AML-193 (cell line): ENCODE measurements at regions not wholly inside any gene's neighbourhood (a gene's known extent, or its start where the extent isn't known, plus 50 kb on each side); places are given as distances from the start of the nearest gene placed in this dataset.

ENCODE experiments used
- DNase-seq, 2 experiments: peaks; one replicate each; lab custom pipeline; 2025; lab: John Stamatoyannopoulos, UW

DNA sequence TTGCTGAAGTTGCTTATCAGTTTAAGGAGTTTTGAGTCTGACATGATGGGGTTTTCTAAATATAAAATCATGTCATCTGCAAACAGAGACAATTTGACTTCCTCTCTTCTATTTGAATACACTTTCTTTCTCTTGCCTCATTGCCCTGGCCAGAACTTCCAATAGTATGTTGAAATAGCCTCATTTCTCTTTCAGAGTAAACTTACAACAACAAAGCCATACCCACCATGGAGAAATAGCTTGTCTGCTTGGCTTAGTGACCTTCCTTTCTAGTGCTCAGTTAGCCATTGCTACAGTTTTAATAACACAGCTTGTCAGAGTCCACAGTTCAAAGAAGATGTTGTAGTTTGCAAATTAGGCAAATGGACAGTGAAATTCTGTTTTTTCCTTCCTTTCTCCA lies 228.0 kb downstream of the ETAA1 start:
- DNase-seq: no peak

DNA sequence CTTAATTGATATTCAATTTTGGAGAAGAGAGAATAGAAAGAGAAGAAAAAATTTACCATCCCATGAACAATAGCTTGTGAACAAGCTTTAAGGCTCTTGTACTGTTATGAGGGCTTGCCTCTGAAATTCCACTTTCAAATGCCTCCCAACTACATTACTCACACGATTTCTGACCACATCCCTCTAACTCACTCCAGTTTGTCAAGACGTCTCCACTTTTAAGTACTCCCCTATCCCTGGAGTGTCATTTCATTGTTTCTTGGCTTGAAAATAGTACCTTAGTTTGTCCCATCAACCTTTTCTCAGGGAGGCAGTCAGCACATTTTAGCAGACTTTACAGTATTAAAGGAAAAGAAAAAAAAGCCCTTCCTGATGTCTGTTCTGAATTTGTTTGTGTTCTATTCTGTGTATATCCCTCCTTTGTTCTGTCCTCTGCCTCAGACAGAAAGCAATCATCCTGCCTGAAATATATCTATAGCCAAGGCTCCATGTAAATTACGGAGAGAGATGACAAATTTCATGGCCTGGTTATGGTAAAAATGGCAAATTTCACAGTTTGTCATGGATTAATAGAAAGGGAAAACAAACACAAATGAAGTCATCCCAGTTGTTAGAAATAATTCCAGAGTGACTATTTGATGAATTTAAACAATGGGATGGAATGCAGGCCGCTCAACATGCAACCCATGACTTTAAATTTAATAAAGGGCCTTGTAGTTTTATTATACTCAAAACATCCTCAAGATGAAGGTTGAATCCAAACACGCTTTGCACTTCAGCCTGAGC lies 228.8 kb downstream of the ETAA1 start:
- no peak for DNase-seq

DNA sequence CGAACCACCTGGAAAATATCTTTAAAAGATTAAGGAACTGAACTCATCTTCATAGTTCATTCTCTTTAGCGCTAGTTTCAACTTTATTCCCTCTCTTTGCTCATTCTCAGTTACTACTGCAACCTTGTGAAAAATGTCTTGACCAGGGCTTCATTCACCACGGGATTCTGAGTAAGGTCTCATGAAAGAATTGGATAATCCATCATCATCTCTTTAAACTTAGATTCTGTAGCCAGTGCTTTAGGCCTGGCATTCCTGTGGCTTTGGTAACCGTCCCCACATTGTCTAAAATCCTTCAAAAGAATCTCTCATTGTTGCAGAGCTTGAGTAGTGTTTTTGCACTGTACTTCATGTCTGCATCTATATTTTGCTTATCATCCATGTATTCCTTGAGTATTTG lies 229.5 kb downstream of the ETAA1 start:
- no peak for DNase-seq

DNA sequence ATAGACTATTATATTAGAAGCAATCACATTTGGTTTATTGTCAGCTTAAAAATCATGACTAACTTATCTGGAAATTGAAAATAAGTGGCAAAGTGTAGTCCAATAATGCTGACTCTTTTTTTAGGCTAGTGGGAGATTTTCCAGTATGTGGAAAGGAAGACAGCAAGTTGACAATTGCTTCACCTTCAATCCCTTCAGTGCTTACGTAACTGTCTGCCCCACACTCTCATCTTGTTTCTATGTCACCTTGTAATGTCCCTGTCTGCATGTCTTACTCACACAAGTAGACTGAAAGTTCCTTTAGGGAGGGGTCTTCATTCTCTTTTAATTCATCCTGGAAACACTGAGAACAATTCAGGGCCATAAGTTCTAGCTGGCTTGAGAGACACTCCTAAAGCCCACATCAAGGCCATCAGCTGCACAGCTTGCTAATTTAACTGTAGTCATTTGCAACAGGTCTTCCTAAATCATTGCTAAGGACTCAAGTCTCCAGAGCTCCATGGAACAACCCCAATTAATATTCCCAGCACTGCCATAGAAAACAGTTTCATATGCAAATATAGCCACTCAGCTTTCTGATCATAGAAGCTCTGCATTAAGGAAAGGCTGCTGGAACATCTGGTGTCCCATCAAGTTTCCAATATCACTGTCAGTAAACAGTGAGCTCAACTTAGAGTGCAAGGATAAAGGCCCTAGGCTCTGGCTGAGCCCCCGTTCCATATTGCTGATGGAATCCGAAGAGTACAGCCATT lies 230.5 kb downstream of the ETAA1 start:
- no peak for DNase-seq

DNA sequence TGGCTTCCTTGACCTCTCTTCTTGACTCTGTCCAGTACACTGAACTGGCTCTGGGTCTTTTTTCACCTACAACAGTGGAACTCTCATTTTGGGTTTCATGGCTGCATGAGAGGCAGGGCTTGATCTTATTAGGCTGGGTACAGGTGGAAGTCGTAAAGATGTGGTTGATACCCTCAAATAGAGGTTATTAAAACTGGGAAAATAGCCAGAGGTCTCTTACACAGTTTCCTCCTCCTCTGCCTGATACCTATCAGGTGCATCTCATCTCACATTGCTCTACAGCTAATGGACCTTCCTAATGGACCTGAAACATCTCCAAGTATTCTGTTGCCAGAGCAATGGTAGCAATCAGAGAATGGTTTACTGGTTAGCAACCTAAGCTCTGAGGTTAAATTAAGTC lies 231.8 kb downstream of the ETAA1 start:
- DNase-seq: no peak

- DNase-seq: no peak
These were observed 234.3 kb downstream of the ETAA1 start for GRCh38 chr2:67631483-67631882.

- no peak for DNase-seq
These were observed 236.2 kb downstream of the ETAA1 start for GRCh38 chr2:67633212-67633856.

DNA sequence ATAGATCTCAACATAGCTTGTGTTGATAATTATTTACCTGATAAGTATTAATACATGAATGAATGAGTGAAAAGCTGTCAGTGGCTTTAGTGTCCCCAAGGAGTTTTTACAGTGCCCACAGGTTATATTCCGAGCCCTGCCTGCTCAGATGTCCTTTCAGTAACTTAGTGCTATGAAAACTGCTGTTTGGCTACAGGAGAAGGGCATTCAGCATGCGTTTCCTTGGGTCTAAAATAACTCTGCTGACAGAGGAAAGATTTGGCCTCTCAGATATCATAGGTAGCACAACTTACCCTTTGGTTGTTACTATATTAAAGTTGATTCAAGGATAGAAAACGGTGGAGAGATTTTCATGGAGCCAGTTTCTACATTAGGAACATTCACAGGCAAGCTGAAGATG lies 241.0 kb downstream of the ETAA1 start:
- no peak for DNase-seq

DNA sequence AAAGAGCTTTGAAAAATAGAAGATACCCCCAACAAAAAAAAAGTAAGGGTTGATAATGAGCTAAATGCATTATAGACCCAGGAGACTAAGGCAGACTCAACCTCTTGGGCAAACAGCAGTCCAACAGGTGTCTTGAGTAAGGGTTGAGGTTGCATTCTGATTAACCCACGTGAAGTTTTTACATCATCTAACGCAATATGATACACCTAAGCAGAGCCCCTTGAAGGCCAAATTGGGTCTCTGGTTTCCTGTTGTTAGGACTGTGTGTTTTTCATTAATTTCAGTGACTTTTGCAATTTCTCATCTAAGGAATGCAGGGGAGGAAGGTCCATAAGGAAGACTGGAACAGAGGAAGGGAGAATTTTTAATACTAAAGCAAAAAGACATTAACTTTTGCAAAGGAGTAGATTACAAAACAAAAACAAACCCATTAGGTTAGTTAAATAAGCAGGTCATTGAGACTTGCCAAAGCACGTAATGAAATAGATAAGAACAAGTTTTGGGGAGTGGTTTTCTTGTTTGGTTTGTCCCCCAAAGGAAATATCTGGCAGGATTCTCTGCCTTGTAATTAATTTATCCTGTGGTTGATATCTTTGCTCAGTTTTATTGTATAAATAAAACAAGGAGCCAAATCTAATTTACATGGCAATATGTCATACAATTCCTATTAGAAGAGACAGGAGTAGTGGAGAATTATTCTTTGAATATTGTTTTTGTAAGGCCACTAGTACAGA lies 244.3 kb downstream of the ETAA1 start:
- DNase-seq: no peak

DNA sequence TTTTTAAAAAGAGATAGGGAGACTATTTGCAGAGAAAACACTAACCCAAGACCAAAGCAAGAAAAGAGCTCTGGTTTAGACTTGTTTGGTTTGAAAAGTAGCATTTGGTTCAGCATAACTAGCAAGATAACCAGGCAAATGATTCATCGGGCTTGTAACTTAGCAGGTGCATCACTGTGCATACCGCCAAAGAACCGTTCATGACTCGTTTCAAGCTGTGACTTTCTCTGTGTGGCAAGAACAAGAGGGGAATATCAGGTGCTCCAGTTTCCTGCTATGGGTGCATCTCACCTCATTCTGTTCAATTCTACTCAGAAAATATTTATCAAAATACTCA lies 244.9 kb downstream of the ETAA1 start:
- DNase-seq: no peak

DNA sequence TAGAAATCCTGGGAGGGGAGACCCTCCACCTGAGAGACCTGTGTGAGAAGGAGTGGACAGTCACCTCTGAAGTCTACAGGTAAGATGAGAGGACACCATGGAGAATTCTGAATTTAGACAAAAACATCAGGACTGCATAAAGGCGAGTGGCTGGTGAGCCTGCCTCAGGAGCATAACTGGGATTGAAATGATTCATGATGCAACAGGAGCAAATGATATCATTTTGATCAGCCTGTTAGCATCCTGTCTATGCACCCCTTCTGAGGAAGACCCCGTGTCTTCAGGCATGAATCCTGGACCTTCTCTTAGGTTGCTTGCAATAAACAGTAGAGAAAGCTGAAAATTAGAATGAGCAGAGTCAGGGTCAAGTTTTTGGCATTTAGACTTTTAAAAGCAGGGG lies 245.8 kb downstream of the ETAA1 start:
- no peak for DNase-seq

- no peak for DNase-seq
These were observed 248.4 kb downstream of the ETAA1 start for GRCh38 chr2:67645280-67646138.

GRCh38 chr2:67646714-67647333 lies 249.7 kb downstream of the ETAA1 start:
- DNase-seq: no peak

GRCh38 chr2:67649331-67650261 lies 252.5 kb downstream of the ETAA1 start:
- DNase-seq: no peak

DNA sequence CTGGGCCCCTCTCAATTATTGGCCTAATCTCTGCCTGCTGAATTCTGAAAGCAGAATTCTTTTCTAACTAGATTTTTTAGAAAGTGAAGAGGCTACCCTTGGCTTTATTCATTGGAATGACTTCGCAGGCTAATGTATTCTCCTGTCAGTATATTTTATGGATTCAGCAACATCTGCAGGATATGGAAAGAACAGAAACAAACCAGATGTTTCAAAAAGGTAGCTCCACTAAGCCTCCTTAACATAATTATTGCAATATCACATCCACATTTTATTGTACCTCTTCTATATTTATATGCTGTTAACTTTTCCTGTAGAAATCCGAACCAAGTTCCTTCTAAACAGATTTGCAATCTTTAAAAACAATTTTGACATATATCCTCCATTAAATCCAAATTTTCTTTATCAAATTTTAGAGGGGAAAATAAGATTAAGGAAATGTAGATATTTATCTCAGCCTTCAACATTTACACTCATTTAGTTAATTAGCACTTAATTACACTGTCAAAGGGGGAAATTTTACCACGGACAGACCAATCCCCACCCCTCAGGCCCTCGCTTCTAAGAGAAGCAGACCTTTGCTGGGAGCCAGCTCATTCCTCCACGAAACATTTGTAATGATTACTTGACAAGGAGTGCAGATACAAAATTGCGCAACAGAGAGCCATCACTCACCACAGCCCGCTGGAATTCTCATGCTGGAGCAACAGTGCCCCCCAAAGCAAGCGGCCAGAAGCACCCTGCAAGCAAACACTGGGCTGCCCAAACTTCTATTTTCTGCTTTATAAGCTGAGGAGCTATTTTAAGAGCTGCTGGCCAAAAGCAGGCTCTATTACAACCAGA lies 253.4 kb downstream of the ETAA1 start:
- DNase-seq: no peak

GRCh38 chr2:67651565-67651964 lies 254.4 kb downstream of the ETAA1 start:
- DNase-seq: no peak

GRCh38 chr2:67652679-67653078 lies 255.5 kb downstream of the ETAA1 start:
- no peak for DNase-seq

GRCh38 chr2:67656875-67657274 lies 259.7 kb downstream of the ETAA1 start:
- DNase-seq: no peak

- no peak for DNase-seq
These were observed 261.7 kb downstream of the ETAA1 start for GRCh38 chr2:67658820-67659219.
